OCI-LY3 (cell line): ENCODE measurements at regions not wholly inside any gene's neighbourhood (a gene's known extent, or its start where the extent isn't known, plus 50 kb on each side); places are given as distances from the start of the nearest gene placed in this dataset.

ENCODE experiments used
- EZH2phosphoT487 ChIP-seq: fragments of 200-600 bp; shearing (Covaris generic); IDR thresholded peaks from 2 replicates; pipeline ENCODE4 v1.6.1; 2018; ENCODE audit warnings: antibody characterized with exemption, mixed run types, low read depth
- TF ChIP-seq, protein P1 (sequence below): fragments of 200-600, 300-600 bp; sonication (generic); IDR thresholded peaks from 2 replicates; pipeline ENCODE4 v1.5.1; 2014; ENCODE audit warnings: antibody characterized with exemption, low read length, low read depth

GRCh38 chr2:146048141-146048540, 1528.2 kb upstream of the ZEB2 start:
- no peak for TF ChIP-seq EZH2phosphoT487
- TF ChIP-seq, protein P1, sequence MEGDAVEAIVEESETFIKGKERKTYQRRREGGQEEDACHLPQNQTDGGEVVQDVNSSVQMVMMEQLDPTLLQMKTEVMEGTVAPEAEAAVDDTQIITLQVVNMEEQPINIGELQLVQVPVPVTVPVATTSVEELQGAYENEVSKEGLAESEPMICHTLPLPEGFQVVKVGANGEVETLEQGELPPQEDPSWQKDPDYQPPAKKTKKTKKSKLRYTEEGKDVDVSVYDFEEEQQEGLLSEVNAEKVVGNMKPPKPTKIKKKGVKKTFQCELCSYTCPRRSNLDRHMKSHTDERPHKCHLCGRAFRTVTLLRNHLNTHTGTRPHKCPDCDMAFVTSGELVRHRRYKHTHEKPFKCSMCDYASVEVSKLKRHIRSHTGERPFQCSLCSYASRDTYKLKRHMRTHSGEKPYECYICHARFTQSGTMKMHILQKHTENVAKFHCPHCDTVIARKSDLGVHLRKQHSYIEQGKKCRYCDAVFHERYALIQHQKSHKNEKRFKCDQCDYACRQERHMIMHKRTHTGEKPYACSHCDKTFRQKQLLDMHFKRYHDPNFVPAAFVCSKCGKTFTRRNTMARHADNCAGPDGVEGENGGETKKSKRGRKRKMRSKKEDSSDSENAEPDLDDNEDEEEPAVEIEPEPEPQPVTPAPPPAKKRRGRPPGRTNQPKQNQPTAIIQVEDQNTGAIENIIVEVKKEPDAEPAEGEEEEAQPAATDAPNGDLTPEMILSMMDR = no peak
